Keratinocyte (primary cell): ENCODE measurements at regions not wholly inside any gene's neighbourhood (a gene's known extent, or its start where the extent isn't known, plus 50 kb on each side); places are given as distances from the start of the nearest gene placed in this dataset.

Experiments
- DNase-seq: peaks from one replicate; pipeline ENCODE4 v3.0.0-alpha.2; 2011; ENCODE audit warnings: low read depth, missing footprints, low spot score
- FAIRE-seq: peaks from 2 replicates; lab custom pipeline; 2011; peaks lifted over from hg19 to GRCh38; lab: Jason Lieb, UNC
- H2AFZ ChIP-seq: 2 replicates; pipeline ENCODE4 v1.6.0; 2012; ENCODE audit warnings: low read length, control low read depth, inconsistent platforms; ENCODE audit not compliant: control insufficient read depth
- H3K27ac ChIP-seq: 2 replicates; pipeline ENCODE4 v1.5.1; 2011; ENCODE audit warnings: low read length; ENCODE audit not compliant: control insufficient read depth, insufficient read depth
- H3K27me3 ChIP-seq: 3 replicates; pipeline ENCODE4 v1.6.0; 2011; ENCODE audit warnings: low read length; ENCODE audit not compliant: control insufficient read depth, insufficient read depth; ENCODE audit errors: extremely low read depth
- H3K36me3 ChIP-seq, 2 experiments: 2 replicates in 1 of 2; 3 replicates in 1 of 2; pipeline ENCODE4 v1.5.1; 2011; ENCODE audit warnings: low read length in 2 of 2, mild to moderate bottlenecking in 1 of 2; ENCODE audit not compliant: control insufficient read depth in 2 of 2, insufficient read depth in 2 of 2; ENCODE audit errors: extremely low read depth in 1 of 2
- H3K4me1 ChIP-seq: 3 replicates; pipeline ENCODE4 v1.5.1; 2011; ENCODE audit warnings: low read length; ENCODE audit not compliant: control insufficient read depth, insufficient read depth; ENCODE audit errors: extremely low read depth
- H3K4me2 ChIP-seq: 3 replicates; pipeline ENCODE4 v1.6.0; 2011; ENCODE audit warnings: low read depth, low read length; ENCODE audit not compliant: control insufficient read depth, insufficient read depth; ENCODE audit errors: extremely low read depth
- H3K4me3 ChIP-seq, 3 experiments: fragments of 200-600 bp in 1 of 3; sonication (generic) in 1 of 3; 2 replicates in 2 of 3; 3 replicates in 1 of 3; pipeline ENCODE4 v1.5.1; 2011 to 2016; ENCODE audit warnings: low read length in 3 of 3, mild to moderate bottlenecking in 3 of 3, control low read depth in 2 of 3, inconsistent platforms in 1 of 3, low read depth in 1 of 3, mixed read lengths in 1 of 3, mixed run types in 1 of 3, moderate library complexity in 1 of 3; ENCODE audit not compliant: control insufficient read depth in 2 of 3, insufficient read depth in 2 of 3; ENCODE audit errors: extremely low read depth in 1 of 3
- H3K79me2 ChIP-seq: 2 replicates; pipeline ENCODE4 v1.6.0; 2012; ENCODE audit warnings: low read length; ENCODE audit not compliant: control insufficient read depth, insufficient read depth
- H3K9ac ChIP-seq: 3 replicates; pipeline ENCODE4 v1.6.0; 2011; ENCODE audit warnings: low read length; ENCODE audit not compliant: control insufficient read depth, insufficient read depth; ENCODE audit errors: extremely low read depth
- H3K9me1 ChIP-seq: 3 replicates; pipeline ENCODE4 v1.6.0; 2011; ENCODE audit warnings: low read length; ENCODE audit not compliant: control insufficient read depth, insufficient read depth; ENCODE audit errors: extremely low read depth
- H3K9me3 ChIP-seq: 2 replicates; pipeline ENCODE4 v1.5.1; 2012; ENCODE audit warnings: low read depth, low read length; ENCODE audit not compliant: control insufficient read depth
- H4K20me1 ChIP-seq: 3 replicates; pipeline ENCODE4 v1.6.0; 2011; ENCODE audit warnings: low read length; ENCODE audit not compliant: control insufficient read depth, insufficient read depth; ENCODE audit errors: extremely low read depth
- CTCF ChIP-seq, 3 experiments: IDR thresholded peaks in 1 of 3; conservative IDR thresholded peaks in 1 of 3; optimal IDR thresholded peaks in 1 of 3; 2 replicates in 2 of 3; 3 replicates in 1 of 3; pipeline versions ENCODE3 to v1.5.1; 2011; ENCODE audit warnings: low read length in 3 of 3, mild to moderate bottlenecking in 3 of 3, moderate library complexity in 2 of 3, control low read depth in 1 of 3, inconsistent platforms in 1 of 3; ENCODE audit not compliant: insufficient read depth in 2 of 3; ENCODE audit errors: extremely low read depth in 1 of 3
- EZH2 ChIP-seq: IDR thresholded peaks from one replicate; pipeline ENCODE4 v1.6.1; 2012; ENCODE audit warnings: inconsistent platforms, mild to moderate bottlenecking, low read length, moderate library complexity
- dilution Hi-C: fragments of 300-500 bp; cut with MboI; formaldehyde crosslinking; loops from one replicate; pipeline ENCODE4 v1.7.0; 2020; ENCODE audit warnings: low sequenced_read_pairs; ENCODE audit not compliant: extremely low pct_ligation_motif_present

GRCh38 chr4:54958236-54958635 lies 167.2 kb downstream of the KDR start:
- Histone ChIP-seq H2AFZ (no peak overlapping the region), H3K27me3 (no peaks in the 10 kb centered on the region), H3K9me3 (no peaks in the 10 kb centered on the region), H4K20me1 (no peaks in the 10 kb centered on the region), H3K4me1 (no peaks in the 10 kb centered on the region), H3K36me3 (no peaks in the 10 kb centered on the region), H3K9ac (no peak overlapping the region), H3K4me3 (no peak overlapping the region), H3K4me2 (no peak overlapping the region), H3K79me2 (no peaks in the 10 kb centered on the region), H3K9me1 (no peaks in the 10 kb centered on the region), H3K27ac (no peak overlapping the region)
- FAIRE-seq = no peak
- TF ChIP-seq CTCF (optimal IDR thresholded peaks at IDR 0.05 in 1 of 3, IDR thresholded peaks at IDR 0.05 in 1 of 3, conservative IDR thresholded peaks at IDR 0.05 in 1 of 3; ENCODE audit: extremely low read depth in 1 of 3, insufficient read depth in 2 of 3, low read length in 3 of 3) (no peak), EZH2 (no peak)
- no peak for DNase-seq
- dilution Hi-C loops = no loop called here

DNA sequence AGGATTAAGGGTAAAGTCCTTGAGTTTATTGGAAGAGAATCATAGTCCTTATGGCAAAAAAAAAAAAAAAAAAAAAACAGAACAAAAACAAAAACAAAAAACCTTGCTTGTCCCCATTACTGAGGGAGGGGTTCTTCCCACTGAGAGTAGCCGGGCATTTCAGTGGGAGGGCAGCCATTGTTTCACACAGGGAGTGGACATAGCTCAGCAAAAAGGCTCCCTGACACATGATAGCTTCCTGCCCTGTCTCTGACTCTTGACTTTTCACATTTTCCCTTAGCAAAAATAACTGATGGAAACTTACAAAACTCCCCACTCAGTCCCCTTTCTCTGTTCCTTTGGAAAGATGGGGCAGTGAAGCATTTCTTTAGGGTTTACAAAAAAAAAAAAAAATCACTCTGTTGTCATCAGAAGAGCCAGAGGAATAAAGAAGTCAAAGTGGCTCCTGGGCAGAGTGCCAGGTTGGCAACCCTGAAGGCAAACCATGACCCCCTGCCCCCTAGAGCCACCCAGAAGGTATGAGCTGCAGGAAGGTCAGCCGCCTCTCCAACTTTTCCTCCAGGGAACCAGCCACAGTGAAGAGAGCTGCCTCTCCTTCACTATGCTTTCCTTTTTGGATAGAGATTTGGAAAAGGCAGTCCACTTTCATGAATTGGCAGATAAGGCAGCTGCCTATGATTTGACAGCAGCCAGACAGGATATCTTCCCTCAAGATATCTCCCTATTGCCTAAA lies 170.6 kb downstream of the KDR start:
- Histone ChIP-seq H3K27ac (no peak overlapping the region), H3K36me3 (no peaks in the 10 kb centered on the region), H3K79me2 (no peaks in the 10 kb centered on the region), H3K4me3 (no peak overlapping the region), H2AFZ (no peak overlapping the region), H3K9ac (no peak overlapping the region), H3K27me3 (no peaks in the 10 kb centered on the region), H3K9me3 (no peaks in the 10 kb centered on the region), H4K20me1 (no peaks in the 10 kb centered on the region), H3K9me1 (no peaks in the 10 kb centered on the region), H3K4me2 (no peak overlapping the region), H3K4me1 (no peaks in the 10 kb centered on the region)
- no peak for FAIRE-seq
- no peak for TF ChIP-seq EZH2
- no peak for TF ChIP-seq CTCF (optimal IDR thresholded peaks at IDR 0.05 in 1 of 3, IDR thresholded peaks at IDR 0.05 in 1 of 3, conservative IDR thresholded peaks at IDR 0.05 in 1 of 3; ENCODE audit: extremely low read depth in 1 of 3, insufficient read depth in 2 of 3, low read length in 3 of 3)
- dilution Hi-C loops = no loop called here
- no peak for DNase-seq
